KMS-11 (cell line): ENCODE measurements at regions not wholly inside any gene's neighbourhood (a gene's known extent, or its start where the extent isn't known, plus 50 kb on each side); places are given as distances from the start of the nearest gene placed in this dataset.

ENCODE experiments used
- H2AFZ ChIP-seq: fragments of 200-600 bp; sonication (generic); 2 replicates; pipeline ENCODE4 v1.6.1; 2016; ENCODE audit warnings: antibody characterized with exemption, mixed run types, low read depth
- H3K27ac ChIP-seq: fragments of 200-600 bp; sonication (generic); 2 replicates; pipeline ENCODE4 v1.6.1; 2016; ENCODE audit warnings: mild to moderate bottlenecking, mixed run types
- H3K27me3 ChIP-seq: fragments of 200-600 bp; sonication (generic); 2 replicates; pipeline ENCODE4 v1.6.1; 2017; ENCODE audit warnings: mild to moderate bottlenecking, low read depth, mixed run types, moderate library complexity; ENCODE audit not compliant: insufficient read depth
- H3K36me3 ChIP-seq: fragments of 200-600 bp; sonication (generic); 2 replicates; pipeline ENCODE4 v1.6.1; 2017; ENCODE audit warnings: mild to moderate bottlenecking, mixed run types; ENCODE audit not compliant: insufficient read depth
- H3K4me1 ChIP-seq: fragments of 200-600 bp; sonication (generic); 2 replicates; pipeline ENCODE4 v1.6.1; 2016; ENCODE audit warnings: mild to moderate bottlenecking, low read depth, mixed run types; ENCODE audit not compliant: poor library complexity, severe bottlenecking
- H3K4me2 ChIP-seq: fragments of 200-600 bp; sonication (generic); 2 replicates; pipeline ENCODE4 v1.7.0; 2016; ENCODE audit warnings: mild to moderate bottlenecking, mixed run types
- H3K4me3 ChIP-seq: fragments of 200-600 bp; sonication (generic); IDR thresholded peaks from 2 replicates; pipeline ENCODE4 v1.6.1; 2017; ENCODE audit warnings: low read depth, low read length, mixed read lengths; ENCODE audit not compliant: insufficient read depth
- H3K79me2 ChIP-seq: fragments of 200-600 bp; sonication (generic); 2 replicates; pipeline ENCODE4 v1.6.1; 2016; ENCODE audit warnings: low read depth, mixed run types; ENCODE audit not compliant: insufficient read depth
- H3K9ac ChIP-seq: fragments of 200-600 bp; sonication (generic); 2 replicates; pipeline ENCODE4 v1.6.1; 2016; ENCODE audit warnings: mild to moderate bottlenecking, mixed run types
- H4K20me1 ChIP-seq: fragments of 200-600 bp; sonication (generic); 2 replicates; pipeline ENCODE4 v1.6.1; 2016; ENCODE audit warnings: mild to moderate bottlenecking, mixed run types; ENCODE audit not compliant: insufficient read depth
- TF ChIP-seq, protein P1 (sequence below): fragments of 200-600 bp; sonication (generic); conservative IDR thresholded peaks from 2 replicates; pipeline ENCODE4 v1.6.1; 2017; ENCODE audit warnings: low read depth, mild to moderate bottlenecking, antibody characterized with exemption, low read length, moderate library complexity, mixed read lengths

DNA sequence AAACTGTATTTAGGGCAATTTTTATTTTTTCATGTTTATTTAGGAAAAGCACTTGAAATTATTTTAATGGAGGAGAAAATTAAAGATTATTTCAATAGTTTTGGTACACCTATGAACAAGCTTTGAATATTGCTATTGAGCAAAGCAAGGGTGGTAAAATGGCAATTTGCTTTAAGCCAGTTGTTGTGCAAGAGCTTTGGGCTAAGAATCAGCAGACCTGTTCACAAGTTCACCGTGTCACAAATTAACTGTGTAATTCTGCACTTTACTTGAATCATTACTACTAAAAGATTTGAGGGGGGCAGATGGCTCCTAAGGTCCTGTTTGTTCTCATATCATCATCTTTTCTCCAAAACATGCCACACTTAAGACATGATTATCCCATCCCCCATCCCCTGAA, 238.9 kb upstream of the GBE1 start:
- peaks cover 22% of the 10 kb centered on the region for H3K4me1 ChIP-seq
- no peak overlapping the region for H3K4me3 ChIP-seq
- no peak overlapping the region for H3K9ac ChIP-seq
- TF ChIP-seq, protein P1, sequence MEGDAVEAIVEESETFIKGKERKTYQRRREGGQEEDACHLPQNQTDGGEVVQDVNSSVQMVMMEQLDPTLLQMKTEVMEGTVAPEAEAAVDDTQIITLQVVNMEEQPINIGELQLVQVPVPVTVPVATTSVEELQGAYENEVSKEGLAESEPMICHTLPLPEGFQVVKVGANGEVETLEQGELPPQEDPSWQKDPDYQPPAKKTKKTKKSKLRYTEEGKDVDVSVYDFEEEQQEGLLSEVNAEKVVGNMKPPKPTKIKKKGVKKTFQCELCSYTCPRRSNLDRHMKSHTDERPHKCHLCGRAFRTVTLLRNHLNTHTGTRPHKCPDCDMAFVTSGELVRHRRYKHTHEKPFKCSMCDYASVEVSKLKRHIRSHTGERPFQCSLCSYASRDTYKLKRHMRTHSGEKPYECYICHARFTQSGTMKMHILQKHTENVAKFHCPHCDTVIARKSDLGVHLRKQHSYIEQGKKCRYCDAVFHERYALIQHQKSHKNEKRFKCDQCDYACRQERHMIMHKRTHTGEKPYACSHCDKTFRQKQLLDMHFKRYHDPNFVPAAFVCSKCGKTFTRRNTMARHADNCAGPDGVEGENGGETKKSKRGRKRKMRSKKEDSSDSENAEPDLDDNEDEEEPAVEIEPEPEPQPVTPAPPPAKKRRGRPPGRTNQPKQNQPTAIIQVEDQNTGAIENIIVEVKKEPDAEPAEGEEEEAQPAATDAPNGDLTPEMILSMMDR: no peak
- H2AFZ ChIP-seq: no peak overlapping the region
- no peaks in the 10 kb centered on the region for H3K36me3 ChIP-seq
- H3K27me3 ChIP-seq: no peaks in the 10 kb centered on the region
- no peaks in the 10 kb centered on the region for H3K79me2 ChIP-seq
- H3K27ac ChIP-seq: no peak overlapping the region
- no peaks in the 10 kb centered on the region for H4K20me1 ChIP-seq
- H3K4me2 ChIP-seq: no peak overlapping the region

DNA sequence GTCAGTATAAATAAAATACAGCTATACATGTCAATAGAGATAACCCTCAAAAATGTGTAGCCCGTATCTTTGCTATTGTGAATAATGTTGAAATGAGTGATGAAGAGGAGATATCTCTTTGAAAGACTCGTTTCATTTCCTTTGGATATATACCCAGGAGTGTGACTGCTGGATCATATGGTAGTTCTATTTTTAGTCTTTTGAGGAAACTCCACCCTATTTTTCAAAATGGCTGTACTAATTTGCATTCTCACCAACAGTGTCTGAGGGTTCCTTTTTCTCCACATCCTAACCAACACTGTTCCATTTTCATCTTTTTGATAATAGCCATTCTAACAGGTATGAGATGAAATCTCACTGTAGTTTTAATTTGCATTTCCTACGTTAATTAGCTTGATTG, 237.5 kb upstream of the GBE1 start:
- no peak overlapping the region for H2AFZ ChIP-seq
- H3K27me3 ChIP-seq: no peaks in the 10 kb centered on the region
- no peaks in the 10 kb centered on the region for H3K36me3 ChIP-seq
- no peak overlapping the region for H3K9ac ChIP-seq
- no peak overlapping the region for H3K27ac ChIP-seq
- H3K4me1 ChIP-seq: peaks cover 22% of the 10 kb centered on the region
- H3K4me2 ChIP-seq: no peak overlapping the region
- H3K4me3 ChIP-seq: no peak overlapping the region
- no peaks in the 10 kb centered on the region for H4K20me1 ChIP-seq
- no peaks in the 10 kb centered on the region for H3K79me2 ChIP-seq
- TF ChIP-seq, protein P1: no peak

DNA sequence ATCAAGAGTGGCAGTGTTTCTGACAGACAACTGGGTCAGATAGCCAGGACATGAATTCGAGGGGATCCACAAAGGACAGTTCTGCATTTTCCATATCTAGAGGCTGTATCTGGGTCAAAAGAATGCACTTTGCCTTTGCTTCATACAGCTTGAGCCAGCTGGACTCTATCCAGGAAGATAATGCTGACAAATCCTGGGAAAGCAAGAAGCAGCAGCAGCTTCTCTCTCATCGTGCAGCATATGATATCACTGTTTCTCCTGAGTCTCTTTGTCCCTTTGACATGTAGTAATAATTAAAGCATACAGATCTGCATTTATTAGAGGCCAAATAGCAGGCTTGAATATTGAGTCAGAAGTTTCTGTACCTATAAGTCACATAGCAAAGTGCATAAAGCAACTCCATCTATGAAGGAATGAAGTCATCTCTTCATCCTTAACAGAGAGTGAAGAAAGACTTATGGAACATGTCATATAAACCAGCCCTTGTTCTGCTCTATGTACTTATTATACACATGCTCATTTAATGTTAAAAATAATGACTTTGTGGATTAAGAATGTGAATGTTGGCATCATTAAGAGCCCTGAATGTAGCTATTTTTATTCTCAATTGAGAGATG, 236.8 kb upstream of the GBE1 start:
- Histone ChIP-seq H3K4me1 (peaks cover 18% of the 10 kb centered on the region), H4K20me1 (no peaks in the 10 kb centered on the region), H3K4me2 (no peak overlapping the region), H3K9ac (no peak overlapping the region), H2AFZ (no peak overlapping the region), H3K27ac (no peak overlapping the region), H3K79me2 (no peaks in the 10 kb centered on the region), H3K4me3 (no peak overlapping the region), H3K27me3 (no peaks in the 10 kb centered on the region), H3K36me3 (no peaks in the 10 kb centered on the region)
- TF ChIP-seq, protein P1: no peak

DNA sequence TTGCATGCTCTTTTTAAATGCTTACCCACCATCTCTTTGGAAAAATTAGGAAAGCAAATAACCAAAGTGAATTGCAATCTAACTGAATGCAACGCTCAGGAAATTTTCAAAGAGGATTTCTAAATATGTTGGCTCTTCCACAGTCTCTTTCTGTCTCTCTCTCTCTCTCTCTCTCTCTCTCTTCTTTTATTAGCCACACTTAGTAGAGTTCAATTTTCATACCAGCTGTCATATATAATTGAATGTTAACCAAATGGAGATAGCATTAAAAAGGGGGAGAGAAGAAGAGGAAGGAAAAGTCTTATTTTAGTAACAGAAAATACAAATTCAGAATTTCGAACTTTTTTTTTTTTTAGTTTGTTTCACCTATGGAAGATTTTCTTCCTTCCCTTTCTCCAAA, 235.9 kb upstream of the GBE1 start:
- H3K9ac ChIP-seq: no peak overlapping the region
- TF ChIP-seq, protein P1: no peak

More for the DNA sequence above, 235.9 kb upstream of the GBE1 start:
- H3K79me2 ChIP-seq: no peaks in the 10 kb centered on the region
- H3K27me3 ChIP-seq: no peaks in the 10 kb centered on the region
- H3K4me3 ChIP-seq: no peak overlapping the region
- no peaks in the 10 kb centered on the region for H3K36me3 ChIP-seq
- H2AFZ ChIP-seq: no peak overlapping the region
- H3K4me2 ChIP-seq: no peak overlapping the region
- H4K20me1 ChIP-seq: no peaks in the 10 kb centered on the region
- no peak overlapping the region for H3K27ac ChIP-seq
- H3K4me1 ChIP-seq: peaks cover 15% of the 10 kb centered on the region
